Activated B cell treated with CpG ODN at 0.5 μM for 24 hours (primary cell): ENCODE measurements at regions not wholly inside any gene's neighbourhood (a gene's known extent, or its start where the extent isn't known, plus 50 kb on each side); places are given as distances from the start of the nearest gene placed in this dataset.

ENCODE experiments used
- ATAC-seq: fragments of 200-7000 bp; cut with Tn5 transposase; one replicate; pipeline ENCODE4 v1.10.0; 2021; ENCODE audit warnings: low read depth, mild to moderate bottlenecking, moderate library complexity
- CTCF ChIA-PET: fragments of 350-600 bp; sonication (Branson Sonifier 250); formaldehyde crosslinking; loops from one replicate; lab custom pipeline; 2021; ENCODE audit warnings: antibody characterized with exemption; lab: Charles Lee
- POLR2A ChIA-PET: fragments of 350-600 bp; sonication (Branson Sonifier 250); formaldehyde crosslinking; loops from one replicate; lab custom pipeline; 2021; ENCODE audit warnings: antibody characterized with exemption; lab: Charles Lee
- DNase-seq: peaks from one replicate; pipeline ENCODE4 v3.0.0; 2022
- H3K27ac Mint-ChIP-seq: one replicate; pipeline ENCODE4 v1.8.0; 2020; ENCODE audit warnings: mixed read lengths
- H3K27me3 Mint-ChIP-seq: one replicate; pipeline ENCODE4 v1.8.0; 2021; ENCODE audit warnings: mixed read lengths
- H3K36me3 Mint-ChIP-seq: one replicate; pipeline ENCODE4 v1.8.0; 2021; ENCODE audit warnings: low read depth, mixed read lengths
- H3K4me1 Mint-ChIP-seq: one replicate; pipeline ENCODE4 v1.8.0; 2021; ENCODE audit warnings: mixed read lengths
- H3K4me3 Mint-ChIP-seq: one replicate; pipeline ENCODE4 v1.8.0; 2020; ENCODE audit warnings: mild to moderate bottlenecking, mixed read lengths
- H3K9me3 Mint-ChIP-seq: one replicate; pipeline ENCODE4 v1.8.0; 2020; ENCODE audit warnings: mixed read lengths
- CTCF ChIP-seq: fragments of 200-600 bp; IDR thresholded peaks from one replicate; pipeline ENCODE4 v1.8.0; 2022; ENCODE audit warnings: antibody characterized with exemption, mild to moderate bottlenecking
- intact Hi-C: fragments of 100-400 bp; cut with micrococcal nuclease; formaldehyde crosslinking; loops from one replicate; pipeline ENCODE4 v1.15.1; 2024

- ATAC-seq, result no peak
- no peak overlapping the region for H3K4me3 Mint-ChIP-seq
- no peaks in the 10 kb centered on the region for H3K4me1 Mint-ChIP-seq
- H3K27ac Mint-ChIP-seq, result no peak overlapping the region
- ChIA-PET POLR2A (no interaction called here), CTCF (no interaction called here)
- H3K27me3 Mint-ChIP-seq, result no peaks in the 10 kb centered on the region
- intact Hi-C loops, result no loop called here
- TF ChIP-seq CTCF, result no peak
- no peaks in the 10 kb centered on the region for H3K36me3 Mint-ChIP-seq
- H3K9me3 Mint-ChIP-seq, result peaks cover 19% of the 10 kb centered on the region
- DNase-seq, result no peak
Observed at GRCh38 chr7:16345979-16346958, 75.1 kb downstream of the CRPPA start.

- TF ChIP-seq CTCF, result no peak
- H3K4me1 Mint-ChIP-seq, result no peaks in the 10 kb centered on the region
- ChIA-PET CTCF (no interaction called here), POLR2A (no interaction called here)
- ATAC-seq (no peak), DNase-seq (no peak)
- H3K36me3 Mint-ChIP-seq, result no peaks in the 10 kb centered on the region
- H3K9me3 Mint-ChIP-seq, result peaks cover 14% of the 10 kb centered on the region
- no peak overlapping the region for H3K4me3 Mint-ChIP-seq
- no peaks in the 10 kb centered on the region for H3K27me3 Mint-ChIP-seq
- intact Hi-C loops, result no loop called here
- no peak overlapping the region for H3K27ac Mint-ChIP-seq
Observed at GRCh38 chr7:16344927-16345326, 76.4 kb downstream of the CRPPA start.

- Mint-ChIP-seq H3K36me3 (no peaks in the 10 kb centered on the region), H3K4me1 (no peaks in the 10 kb centered on the region), H3K27ac (no peak overlapping the region), H3K4me3 (no peak overlapping the region), H3K27me3 (no peaks in the 10 kb centered on the region), H3K9me3 (peaks cover 10% of the 10 kb centered on the region)
- POLR2A ChIA-PET, result no interaction called here
- TF ChIP-seq CTCF, result no peak
- intact Hi-C loops, result no loop called here
- CTCF ChIA-PET, result no interaction called here
- DNase-seq (no peak), ATAC-seq (no peak)
Observed at GRCh38 chr7:16343612-16344011, 77.7 kb downstream of the CRPPA start.

- Mint-ChIP-seq H3K27ac (no peak overlapping the region), H3K36me3 (no peaks in the 10 kb centered on the region), H3K27me3 (no peaks in the 10 kb centered on the region), H3K9me3 (peaks cover 7% of the 10 kb centered on the region), H3K4me1 (no peaks in the 10 kb centered on the region), H3K4me3 (no peak overlapping the region)
- intact Hi-C loops, result no loop called here
- DNase-seq (no peak), ATAC-seq (no peak)
- CTCF ChIA-PET, result no interaction called here
- POLR2A ChIA-PET, result no interaction called here
- TF ChIP-seq CTCF, result no peak
Observed at GRCh38 chr7:16338065-16338464, 83.3 kb downstream of the CRPPA start.

GRCh38 chr7:16326106-16326505, 95.2 kb downstream of the CRPPA start:
- no peak overlapping the region for H3K27ac Mint-ChIP-seq
- no peak for ATAC-seq

More at GRCh38 chr7:16326106-16326505, 95.2 kb downstream of the CRPPA start:
- Mint-ChIP-seq H3K4me1 (no peaks in the 10 kb centered on the region), H3K27me3 (no peaks in the 10 kb centered on the region), H3K36me3 (no peaks in the 10 kb centered on the region), H3K4me3 (no peak overlapping the region), H3K9me3 (no peaks in the 10 kb centered on the region)
- DNase-seq, result no peak
- ChIA-PET CTCF (no interaction called here), POLR2A (no interaction called here)
- intact Hi-C loops, result no loop called here
- no peak for TF ChIP-seq CTCF
